Liver (tissue), 8 donors: ENCODE measurements at regions not wholly inside any gene's neighbourhood (a gene's known extent, or its start where the extent isn't known, plus 50 kb on each side); places are given as distances from the start of the nearest gene placed in this dataset.

Source experiments
- DNase-seq: peaks from one replicate; pipeline ENCODE4 v3.0.0-alpha.2; 2017; ENCODE audit warnings: low spot score
- H3K27ac ChIP-seq, 2 donors: one replicate each; pipeline ENCODE4 v1.7.0; 2013; ENCODE audit warnings: inconsistent platforms in 2 of 2, low read length in 2 of 2, control low read depth in 1 of 2, low read depth in 1 of 2, mild to moderate bottlenecking in 1 of 2
- H3K27me3 ChIP-seq, 4 donors: one replicate each; pipeline versions ENCODE4 v1.6.1 to v1.7.0; 2013; ENCODE audit warnings: low read length in 3 of 4, inconsistent platforms in 1 of 4, mild to moderate bottlenecking in 1 of 4, moderate library complexity in 1 of 4; ENCODE audit not compliant: control insufficient read depth in 4 of 4, insufficient read depth in 4 of 4
- H3K36me3 ChIP-seq, 4 donors: one replicate each; pipeline versions ENCODE4 v1.6.1 to v1.7.0; 2013; ENCODE audit warnings: low read length in 3 of 4, mild to moderate bottlenecking in 3 of 4, low read depth in 1 of 4, moderate library complexity in 1 of 4; ENCODE audit not compliant: control insufficient read depth in 4 of 4, insufficient read depth in 3 of 4
- H3K4me1 ChIP-seq, 4 donors: one replicate each; pipeline versions ENCODE4 v1.6.1 to v1.7.0; 2013; ENCODE audit warnings: low read length in 3 of 4, mild to moderate bottlenecking in 3 of 4, moderate library complexity in 1 of 4; ENCODE audit not compliant: control insufficient read depth in 4 of 4, insufficient read depth in 4 of 4
- H3K4me3 ChIP-seq, 3 donors: one replicate each; pipeline versions ENCODE4 v1.6.1 to v1.7.0; 2013; ENCODE audit warnings: low read length in 3 of 3, control low read depth in 1 of 3, low read depth in 1 of 3, mild to moderate bottlenecking in 1 of 3
- H3K9ac ChIP-seq, 2 donors: one replicate each; pipeline ENCODE4 v1.7.0; 2013; ENCODE audit warnings: low read length in 2 of 2, mild to moderate bottlenecking in 2 of 2, moderate library complexity in 2 of 2, control low read depth in 1 of 2, low read depth in 1 of 2
- H3K9me3 ChIP-seq, 4 donors: one replicate each; pipeline versions ENCODE4 v1.6.1 to v1.7.0; 2013; ENCODE audit warnings: low read length in 3 of 4; ENCODE audit not compliant: control insufficient read depth in 4 of 4
- ATF3 ChIP-seq: IDR thresholded peaks from 2 replicates; pipeline ENCODE4 v1.6.1; 2016; ENCODE audit warnings: antibody characterized with exemption
- CTCF ChIP-seq: fragments of 150-350 bp; IDR thresholded peaks from 2 replicates; pipeline ENCODE4 v1.5.1; 2017; ENCODE audit warnings: improper control_type of control experiment, low read depth, low read length; ENCODE audit not compliant: missing input control
- EGR1 ChIP-seq, 2 donors: IDR thresholded peaks; 2 replicates each; pipeline ENCODE4 v1.6.1; 2016 to 2018; ENCODE audit warnings: antibody characterized with exemption in 2 of 2, low read depth in 2 of 2
- FOXA1 ChIP-seq: IDR thresholded peaks from 2 replicates; pipeline ENCODE4 v1.6.1; 2016; ENCODE audit warnings: antibody characterized with exemption
- FOXA2 ChIP-seq: IDR thresholded peaks from 2 replicates; pipeline ENCODE4 v1.6.1; 2016; ENCODE audit warnings: antibody characterized with exemption
- GABPA ChIP-seq, 2 donors: IDR thresholded peaks in 1 of 2; conservative IDR thresholded peaks in 1 of 2; 2 replicates each; pipeline ENCODE4 v1.6.1; 2016; ENCODE audit warnings: antibody characterized with exemption in 2 of 2, mild to moderate bottlenecking in 1 of 2, moderate library complexity in 1 of 2
- HNF4A ChIP-seq, 2 donors: conservative IDR thresholded peaks; 2 replicates each; pipeline ENCODE4 v1.6.1; 2016; ENCODE audit warnings: antibody characterized with exemption in 2 of 2, mild to moderate bottlenecking in 2 of 2
- HNF4G ChIP-seq: IDR thresholded peaks from 2 replicates; pipeline ENCODE4 v1.6.1; 2016; ENCODE audit warnings: antibody characterized with exemption
- JUND ChIP-seq, 2 donors: IDR thresholded peaks; 2 replicates each; pipeline ENCODE4 v1.6.1; 2016; ENCODE audit warnings: antibody characterized with exemption in 2 of 2
- MAX ChIP-seq: IDR thresholded peaks from 2 replicates; pipeline ENCODE4 v1.6.1; 2016; ENCODE audit warnings: antibody characterized with exemption
- NR2F2 ChIP-seq: IDR thresholded peaks from 2 replicates; pipeline ENCODE4 v1.6.1; 2016; ENCODE audit warnings: antibody characterized with exemption
- RAD21 ChIP-seq, 2 donors: IDR thresholded peaks; 2 replicates each; pipeline ENCODE4 v1.6.1; 2016; ENCODE audit warnings: antibody characterized with exemption in 2 of 2, mild to moderate bottlenecking in 2 of 2
- REST ChIP-seq: IDR thresholded peaks from 2 replicates; pipeline ENCODE4 v1.6.1; 2016; ENCODE audit warnings: antibody characterized with exemption, mild to moderate bottlenecking
- RXRA ChIP-seq, 2 donors: IDR thresholded peaks; 2 replicates each; pipeline ENCODE4 v1.6.1; 2017 to 2018; ENCODE audit warnings: antibody characterized with exemption in 2 of 2, mild to moderate bottlenecking in 1 of 2
- SP1 ChIP-seq: IDR thresholded peaks from 2 replicates; pipeline ENCODE4 v1.6.1; 2018; ENCODE audit warnings: antibody characterized with exemption, mild to moderate bottlenecking
- TAF1 ChIP-seq: conservative IDR thresholded peaks from 2 replicates; pipeline ENCODE4 v1.6.1; 2016; ENCODE audit warnings: antibody characterized with exemption, mild to moderate bottlenecking
- YY1 ChIP-seq: IDR thresholded peaks from 2 replicates; pipeline ENCODE4 v1.6.1; 2016; ENCODE audit warnings: antibody characterized with exemption, mild to moderate bottlenecking
- ZBTB33 ChIP-seq: IDR thresholded peaks from 2 replicates; pipeline ENCODE4 v1.6.1; 2016; ENCODE audit warnings: antibody characterized with exemption
- WGBS: extraction: QIAGEN DNeasy Blood & Tissue Kit; methylation state at CpG from one replicate; pipeline ENCODE4 v1.1.7; 2013; 5-methylcytosine and 5-hydroxymethylcytosine counted together
- donor health status: healthy.
- donor health status: healthy.
- donor health status: healthy.
- donor health status: healthy.
- donor health status: healthy.

GRCh38 chr9:78918976-78919375 is 622.1 kb downstream of the PSAT1 start:
- no peak overlapping the region for H3K27ac ChIP-seq
- H3K9ac ChIP-seq, result no peak overlapping the region
- no peaks in the 10 kb centered on the region for H3K36me3 ChIP-seq
- no peak overlapping the region for H3K4me3 ChIP-seq
- H3K27me3 ChIP-seq, result no peaks in the 10 kb centered on the region
- TF ChIP-seq GABPA (IDR thresholded peaks at IDR 0.05 in 1 of 2, conservative IDR thresholded peaks at IDR 0.05 in 1 of 2) (no peak), MAX (no peak), ZBTB33 (no peak), FOXA2 (no peak), YY1 (no peak), REST (no peak), RXRA (IDR thresholded peaks at IDR 0.05) (no peak), HNF4A (conservative IDR thresholded peaks at IDR 0.05) (no peak), EGR1 (IDR thresholded peaks at IDR 0.05; ENCODE audit: low read depth in 2 of 2) (no peak), RAD21 (IDR thresholded peaks at IDR 0.05) (no peak), ATF3 (no peak), CTCF (no peak), NR2F2 (no peak), HNF4G (no peak), JUND (IDR thresholded peaks at IDR 0.05) (no peak), SP1 (no peak), TAF1 (no peak), FOXA1 (no peak)
- DNase-seq, result no peak
- 84% methylated on average over 3 of the region's 3 CpGs for WGBS
- no peaks in the 10 kb centered on the region for H3K9me3 ChIP-seq
- no peaks in the 10 kb centered on the region for H3K4me1 ChIP-seq

GRCh38 chr9:78919701-78920100 is 622.8 kb downstream of the PSAT1 start:
- Histone ChIP-seq H3K4me1 (no peaks in the 10 kb centered on the region), H3K4me3 (no peak overlapping the region), H3K9ac (no peak overlapping the region), H3K27ac (no peak overlapping the region), H3K27me3 (no peaks in the 10 kb centered on the region), H3K9me3 (no peaks in the 10 kb centered on the region), H3K36me3 (no peaks in the 10 kb centered on the region)
- no peak for DNase-seq
- WGBS, result 95% methylated on average over 2 of the region's 2 CpGs
- TF ChIP-seq HNF4G (no peak), SP1 (no peak), GABPA (IDR thresholded peaks at IDR 0.05 in 1 of 2, conservative IDR thresholded peaks at IDR 0.05 in 1 of 2) (no peak), MAX (no peak), NR2F2 (no peak), FOXA1 (no peak), ZBTB33 (no peak), HNF4A (conservative IDR thresholded peaks at IDR 0.05) (no peak), FOXA2 (no peak), RAD21 (IDR thresholded peaks at IDR 0.05) (no peak), REST (no peak), RXRA (IDR thresholded peaks at IDR 0.05) (no peak), ATF3 (no peak)
